ENCODE measurements at regions not wholly inside any gene's neighbourhood (a gene's known extent, or its start where the extent isn't known, plus 50 kb on each side); places are given as distances from the start of the nearest gene placed in this dataset.

DNA sequence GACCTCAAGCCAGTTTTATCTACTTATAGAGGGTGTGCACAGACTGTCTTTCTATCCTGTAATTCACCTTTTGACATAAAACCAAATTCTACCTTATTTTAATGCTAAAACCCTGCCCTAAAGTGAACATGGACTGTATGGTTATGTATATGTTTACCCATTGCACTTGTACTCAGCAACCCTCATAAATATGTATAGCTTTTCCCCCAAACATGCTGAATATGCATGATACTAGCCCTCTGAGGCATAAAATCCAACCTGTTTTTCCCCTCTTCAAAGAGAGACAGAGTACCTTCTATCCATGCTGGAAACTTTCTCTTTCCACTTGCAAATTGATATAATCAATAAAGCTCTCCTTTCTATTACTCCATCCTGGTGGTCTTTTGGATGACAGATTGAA is 267.9 kb upstream of the BMP2 start:
- H3K4me3 ChIP-seq (ENCODE audit: low read depth, low read length): no peak overlapping the region
- TF ChIP-seq, protein P1, sequence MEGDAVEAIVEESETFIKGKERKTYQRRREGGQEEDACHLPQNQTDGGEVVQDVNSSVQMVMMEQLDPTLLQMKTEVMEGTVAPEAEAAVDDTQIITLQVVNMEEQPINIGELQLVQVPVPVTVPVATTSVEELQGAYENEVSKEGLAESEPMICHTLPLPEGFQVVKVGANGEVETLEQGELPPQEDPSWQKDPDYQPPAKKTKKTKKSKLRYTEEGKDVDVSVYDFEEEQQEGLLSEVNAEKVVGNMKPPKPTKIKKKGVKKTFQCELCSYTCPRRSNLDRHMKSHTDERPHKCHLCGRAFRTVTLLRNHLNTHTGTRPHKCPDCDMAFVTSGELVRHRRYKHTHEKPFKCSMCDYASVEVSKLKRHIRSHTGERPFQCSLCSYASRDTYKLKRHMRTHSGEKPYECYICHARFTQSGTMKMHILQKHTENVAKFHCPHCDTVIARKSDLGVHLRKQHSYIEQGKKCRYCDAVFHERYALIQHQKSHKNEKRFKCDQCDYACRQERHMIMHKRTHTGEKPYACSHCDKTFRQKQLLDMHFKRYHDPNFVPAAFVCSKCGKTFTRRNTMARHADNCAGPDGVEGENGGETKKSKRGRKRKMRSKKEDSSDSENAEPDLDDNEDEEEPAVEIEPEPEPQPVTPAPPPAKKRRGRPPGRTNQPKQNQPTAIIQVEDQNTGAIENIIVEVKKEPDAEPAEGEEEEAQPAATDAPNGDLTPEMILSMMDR (IDR thresholded peaks at IDR 0.05; ENCODE audit: low read depth, low read length): no peak

DNA sequence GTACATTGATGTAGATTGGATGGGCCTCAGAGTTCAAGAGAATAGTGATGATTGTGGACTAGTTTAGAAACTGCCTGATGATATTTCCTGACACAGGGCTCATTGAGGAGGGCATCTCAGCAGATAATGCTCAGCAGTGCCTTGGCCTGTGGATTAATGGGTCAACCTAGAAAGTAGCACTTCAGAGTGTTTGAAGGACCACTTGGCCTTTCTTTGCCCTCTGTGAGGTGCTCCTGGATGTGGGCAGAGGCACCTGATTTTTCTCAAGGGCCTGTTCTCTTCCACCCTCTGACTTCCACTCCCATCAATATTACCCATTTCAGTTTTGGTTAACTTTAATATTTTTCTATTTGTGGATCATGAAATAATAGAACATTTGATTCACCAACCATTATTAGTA is 270.6 kb upstream of the BMP2 start:
- TF ChIP-seq, protein P1 (IDR thresholded peaks at IDR 0.05; ENCODE audit: low read depth, low read length): no peak
- no peak overlapping the region for H3K4me3 ChIP-seq (ENCODE audit: low read depth, low read length)

DNA sequence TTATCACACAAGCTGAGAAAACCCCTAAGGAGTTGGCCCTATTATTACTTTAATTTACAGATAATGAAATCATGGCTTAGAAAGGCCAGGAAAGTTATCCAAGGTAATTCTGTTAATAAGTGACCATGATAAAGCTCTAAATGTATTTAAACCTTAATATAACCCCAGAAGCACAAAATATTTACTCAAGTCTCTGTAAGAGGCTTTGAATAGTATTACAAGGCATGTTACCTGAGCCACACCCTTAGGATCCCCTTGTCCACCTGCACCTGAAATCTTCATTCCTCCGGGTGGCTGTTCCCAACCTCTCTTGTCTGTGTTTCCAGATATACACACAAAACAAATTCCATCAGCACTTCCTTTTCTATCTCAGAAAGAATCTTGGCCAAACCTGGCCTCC is 271.6 kb upstream of the BMP2 start:
- TF ChIP-seq, protein P1 (IDR thresholded peaks at IDR 0.05; ENCODE audit: low read depth, low read length): no peak
- H3K4me3 ChIP-seq (ENCODE audit: low read depth, low read length): no peak overlapping the region

GRCh38 chr20:6492271-6493055 is 275.0 kb upstream of the BMP2 start:
- TF ChIP-seq, protein P1 (IDR thresholded peaks at IDR 0.05; ENCODE audit: low read depth, low read length): no peak
- H3K4me3 ChIP-seq (ENCODE audit: low read depth, low read length): no peak overlapping the region

- H3K4me3 ChIP-seq (ENCODE audit: low read depth, low read length): no peak overlapping the region
- TF ChIP-seq, protein P1 (IDR thresholded peaks at IDR 0.05; ENCODE audit: low read depth, low read length): no peak
Observed at GRCh38 chr20:6490849-6491248, 276.6 kb upstream of the BMP2 start.

DNA sequence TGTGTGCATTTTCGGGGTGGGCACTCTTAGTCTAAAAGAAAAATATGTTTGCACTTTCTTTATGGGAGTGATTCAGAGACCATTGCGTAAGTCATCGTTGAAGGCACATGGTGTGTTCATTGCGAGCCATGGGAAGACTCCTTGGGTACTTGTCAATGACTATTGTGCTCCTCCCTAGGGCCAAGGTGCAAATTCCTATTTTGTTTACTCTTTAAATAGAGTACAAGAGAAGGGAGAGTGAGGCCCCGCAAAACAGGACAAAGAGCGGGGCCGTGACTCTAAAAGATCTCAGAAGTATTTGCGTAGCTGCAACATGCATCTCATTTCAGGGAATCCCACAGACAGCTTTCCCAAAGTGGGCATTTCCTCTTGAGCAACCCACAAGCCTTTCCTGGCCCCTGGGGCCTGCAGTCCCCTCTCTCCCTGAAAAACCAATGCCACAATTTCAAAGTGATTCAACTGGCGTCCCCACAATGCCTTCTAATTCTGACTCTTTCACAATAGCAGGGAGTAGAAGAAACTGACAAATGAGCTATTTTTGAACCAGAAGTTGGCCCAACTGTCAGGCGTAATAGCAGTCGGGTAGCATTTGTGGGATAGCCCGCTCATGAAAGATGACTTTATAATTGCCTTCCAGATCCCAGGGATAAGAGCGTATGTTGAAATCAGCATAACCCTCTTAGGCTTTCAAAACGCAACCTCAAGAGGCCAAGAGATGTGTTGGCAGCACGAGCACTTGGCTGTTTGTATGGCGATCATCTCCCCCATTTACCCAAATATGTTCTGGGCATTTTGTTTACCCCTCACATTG is 277.9 kb upstream of the BMP2 start:
- H3K4me3 ChIP-seq (ENCODE audit: low read depth, low read length): no peak overlapping the region
- TF ChIP-seq, protein P1 (IDR thresholded peaks at IDR 0.05; ENCODE audit: low read depth, low read length): no peak

DNA sequence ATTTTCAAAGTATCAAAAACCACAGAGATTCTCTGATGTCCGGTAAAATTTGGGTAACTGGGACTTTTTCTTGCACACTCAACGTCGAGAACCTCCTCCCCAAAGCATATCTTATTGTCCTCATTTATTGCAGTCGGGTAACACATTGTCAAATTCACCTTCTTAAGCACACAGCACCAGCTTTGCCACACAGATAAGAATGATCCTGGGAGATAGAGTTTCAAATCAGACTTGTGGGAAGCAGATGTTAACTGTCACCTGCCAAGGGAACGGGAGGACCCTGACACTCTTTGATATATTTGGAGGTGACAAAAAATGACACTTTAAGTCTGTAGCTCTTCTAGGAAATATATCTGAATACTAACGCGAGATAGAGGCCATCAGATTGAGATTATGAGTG is 282.1 kb upstream of the BMP2 start:
- TF ChIP-seq, protein P1 (IDR thresholded peaks at IDR 0.05; ENCODE audit: low read depth, low read length): no peak
- H3K4me3 ChIP-seq (ENCODE audit: low read depth, low read length): no peak overlapping the region

Measured in WI38 (cell line).